ENCODE measurements at regions not wholly inside any gene's neighbourhood (a gene's known extent, or its start where the extent isn't known, plus 50 kb on each side); places are given as distances from the start of the nearest gene placed in this dataset.

GRCh38 chr15:95902606-95903005 is 427.9 kb upstream of the NR2F2 start:
- no peak for DNase-seq

- DNase-seq = no peak
These were observed 427.1 kb upstream of the NR2F2 start for GRCh38 chr15:95903352-95903751.

GRCh38 chr15:95910643-95911212 is 419.8 kb upstream of the NR2F2 start:
- DNase-seq = no peak

GRCh38 chr15:95911570-95912279 is 418.8 kb upstream of the NR2F2 start:
- DNase-seq = no peak

- DNase-seq = no peak
These were observed 418.2 kb upstream of the NR2F2 start for GRCh38 chr15:95912280-95912625.

GRCh38 chr15:95912728-95913127 is 417.8 kb upstream of the NR2F2 start:
- no peak for DNase-seq

GRCh38 chr15:95916568-95916967 is 413.9 kb upstream of the NR2F2 start:
- DNase-seq = no peak

- DNase-seq = no peak
These were observed 412.0 kb upstream of the NR2F2 start for GRCh38 chr15:95918525-95918924.

GRCh38 chr15:95919460-95919859 is 411.0 kb upstream of the NR2F2 start:
- DNase-seq = no peak

- no peak for DNase-seq
These were observed 409.1 kb upstream of the NR2F2 start for GRCh38 chr15:95921404-95921803.

- DNase-seq = no peak
These were observed 408.1 kb upstream of the NR2F2 start for GRCh38 chr15:95922431-95922830.

- no peak for DNase-seq
These were observed 406.7 kb upstream of the NR2F2 start for GRCh38 chr15:95923792-95924191.

- no peak for DNase-seq
These were observed 401.7 kb upstream of the NR2F2 start for GRCh38 chr15:95928822-95929221.

- no peak for DNase-seq
These were observed 401.2 kb upstream of the NR2F2 start for GRCh38 chr15:95929232-95929846.

- DNase-seq = peak; percentile 43
These were observed 399.7 kb upstream of the NR2F2 start for GRCh38 chr15:95930659-95931375.

GRCh38 chr15:95931619-95932018 is 398.9 kb upstream of the NR2F2 start:
- DNase-seq = no peak

GRCh38 chr15:95932141-95932540 is 398.4 kb upstream of the NR2F2 start:
- DNase-seq = no peak

- DNase-seq = no peak
These were observed 397.8 kb upstream of the NR2F2 start for GRCh38 chr15:95932676-95933075.

- DNase-seq = no peak
These were observed 394.6 kb upstream of the NR2F2 start for GRCh38 chr15:95935852-95936251.

GRCh38 chr15:95937128-95937528 is 393.4 kb upstream of the NR2F2 start:
- no peak for DNase-seq

- no peak for DNase-seq
These were observed 390.0 kb upstream of the NR2F2 start for GRCh38 chr15:95940431-95940985.

GRCh38 chr15:95944193-95944592 is 386.3 kb upstream of the NR2F2 start:
- no peak for DNase-seq

- peak; percentile 53 for DNase-seq
These were observed 385.7 kb upstream of the NR2F2 start for GRCh38 chr15:95944661-95945255.
